WTC11 (cell line): ENCODE measurements at regions not wholly inside any gene's neighbourhood (a gene's known extent, or its start where the extent isn't known, plus 50 kb on each side); places are given as distances from the start of the nearest gene placed in this dataset.

Experiments
- ATAC-seq: fragments of 200-7000 bp; cut with Tn5 transposase; 2 replicates; pipeline ENCODE4 v1.10.0; 2021; ENCODE audit warnings: mild to moderate bottlenecking, moderate library complexity
- CTCF ChIA-PET: fragments of 300-600 bp; sonication (Branson Sonifier 250); formaldehyde crosslinking; loops from one replicate; lab custom pipeline; 2021; ENCODE audit warnings: antibody characterized with exemption; lab: Charles Lee
- POLR2A ChIA-PET: fragments of 350-600 bp; sonication (Branson Sonifier 250); formaldehyde crosslinking; loops from one replicate; lab custom pipeline; 2021; ENCODE audit warnings: antibody characterized with exemption; lab: Charles Lee
- DNase-seq: peaks from one replicate; pipeline ENCODE4 v3.0.0; 2021; ENCODE audit warnings: low spot score
- H3K27ac Mint-ChIP-seq: 2 replicates; pipeline ENCODE4 v1.8.0; 2021; ENCODE audit warnings: mixed read lengths
- H3K27me3 Mint-ChIP-seq: 2 replicates; pipeline ENCODE4 v1.8.0; 2021; ENCODE audit warnings: low read depth, mild to moderate bottlenecking, moderate library complexity, mixed read lengths
- H3K36me3 Mint-ChIP-seq: 2 replicates; pipeline ENCODE4 v1.8.0; 2021; ENCODE audit warnings: mixed read lengths
- H3K4me1 Mint-ChIP-seq: 2 replicates; pipeline ENCODE4 v1.8.0; 2022; ENCODE audit warnings: mixed read lengths
- H3K4me3 Mint-ChIP-seq: 2 replicates; pipeline ENCODE4 v1.8.0; 2021; ENCODE audit warnings: mild to moderate bottlenecking, moderate library complexity, mixed read lengths
- H3K9me3 Mint-ChIP-seq: 2 replicates; pipeline ENCODE4 v1.8.0; 2021; ENCODE audit warnings: mixed read lengths
- AR ChIP-seq: fragments of 250-450 bp; sonication (Bioruptor Pico); IDR thresholded peaks from 2 replicates; pipeline ENCODE4 v1.9.0; 2021; ENCODE audit warnings: mild to moderate bottlenecking
- E2F4 ChIP-seq: sonication (generic); formaldehyde crosslinking; IDR thresholded peaks from 2 replicates; pipeline ENCODE4 v1.8.1; 2022; ENCODE audit warnings: low read depth, mild to moderate bottlenecking, moderate library complexity, missing genetic modification reagents, borderline replicate concordance
- E2F5 ChIP-seq: sonication (generic); formaldehyde crosslinking; IDR thresholded peaks from 2 replicates; pipeline ENCODE4 v1.8.1; 2022; ENCODE audit warnings: mild to moderate bottlenecking, moderate library complexity, missing genetic modification reagents
- FOXP1 ChIP-seq: sonication (generic); formaldehyde crosslinking; IDR thresholded peaks from 2 replicates; pipeline ENCODE4 v1.8.0; 2022; ENCODE audit warnings: missing genetic modification reagents, mild to moderate bottlenecking, moderate library complexity, borderline replicate concordance
- GABPB1 ChIP-seq: sonication (generic); formaldehyde crosslinking; IDR thresholded peaks from 2 replicates; pipeline ENCODE4 v1.8.1; 2023; ENCODE audit warnings: mild to moderate bottlenecking, missing genetic modification reagents
- IRF2 ChIP-seq: sonication (generic); formaldehyde crosslinking; IDR thresholded peaks from 2 replicates; pipeline ENCODE4 v1.8.0; 2022; ENCODE audit warnings: low read depth, missing genetic modification reagents, borderline replicate concordance
- MAX ChIP-seq: sonication (generic); formaldehyde crosslinking; IDR thresholded peaks from 2 replicates; pipeline ENCODE4 v1.8.0; 2022; ENCODE audit warnings: mild to moderate bottlenecking, missing genetic modification reagents
- NR3C1 ChIP-seq: sonication (generic); formaldehyde crosslinking; conservative IDR thresholded peaks from 2 replicates; pipeline ENCODE4 v1.8.1; 2023; ENCODE audit warnings: low read depth, mild to moderate bottlenecking, missing genetic modification reagents
- SMAD4 ChIP-seq: sonication (generic); formaldehyde crosslinking; IDR thresholded peaks from 2 replicates; pipeline ENCODE4 v1.8.0; 2022; ENCODE audit warnings: mild to moderate bottlenecking, missing genetic modification reagents
- SOX15 ChIP-seq: fragments of 250-450 bp; sonication (Bioruptor Pico); IDR thresholded peaks from 2 replicates; pipeline ENCODE4 v1.9.0; 2021; ENCODE audit warnings: mild to moderate bottlenecking
- ZBTB21 ChIP-seq: sonication (generic); formaldehyde crosslinking; IDR thresholded peaks from 2 replicates; pipeline ENCODE4 v1.8.1; 2023; ENCODE audit warnings: mild to moderate bottlenecking, missing genetic modification reagents, borderline replicate concordance
- ZNF263 ChIP-seq: sonication (generic); formaldehyde crosslinking; IDR thresholded peaks from 2 replicates; pipeline ENCODE4 v1.8.1; 2022; ENCODE audit warnings: low read depth, mild to moderate bottlenecking, moderate library complexity, missing genetic modification reagents
- ZNF423 ChIP-seq: fragments of 250-450 bp; sonication (Bioruptor Pico); IDR thresholded peaks from 2 replicates; pipeline ENCODE4 v2.1.2; 2022; ENCODE audit warnings: mild to moderate bottlenecking, moderate library complexity
- TF ChIP-seq, protein P1 (sequence below): sonication (generic); formaldehyde crosslinking; IDR thresholded peaks from 2 replicates; pipeline ENCODE4 v1.8.1; 2023; ENCODE audit warnings: mild to moderate bottlenecking, missing genetic modification reagents, moderate library complexity
- TF ChIP-seq, protein P2 (sequence below): sonication (generic); formaldehyde crosslinking; conservative IDR thresholded peaks from 2 replicates; pipeline ENCODE4 v1.8.1; 2022; ENCODE audit warnings: mild to moderate bottlenecking, missing genetic modification reagents
- TF ChIP-seq, protein P3 (sequence below): sonication (generic); formaldehyde crosslinking; IDR thresholded peaks from 2 replicates; pipeline ENCODE4 v1.8.1; 2023; ENCODE audit warnings: mild to moderate bottlenecking, missing genetic modification reagents
- TF ChIP-seq, protein P4 (sequence below): fragments of 250-450 bp; sonication (Bioruptor Pico); IDR thresholded peaks from 2 replicates; pipeline ENCODE4 v1.8.0; 2021; ENCODE audit warnings: mild to moderate bottlenecking
- TF ChIP-seq, protein P5 (sequence below): sonication (generic); formaldehyde crosslinking; IDR thresholded peaks from 2 replicates; pipeline ENCODE4 v1.8.0; 2022; ENCODE audit warnings: mild to moderate bottlenecking, missing genetic modification reagents
- TF ChIP-seq, protein P6 (sequence below): sonication (generic); formaldehyde crosslinking; IDR thresholded peaks from 2 replicates; pipeline ENCODE4 v1.8.1; 2023; ENCODE audit warnings: mild to moderate bottlenecking, moderate library complexity, missing genetic modification reagents
- TF ChIP-seq, protein P7 (sequence below): sonication (generic); formaldehyde crosslinking; conservative IDR thresholded peaks from 2 replicates; pipeline ENCODE4 v1.8.1; 2023; ENCODE audit warnings: mild to moderate bottlenecking, low read depth, missing genetic modification reagents, moderate library complexity

- TF ChIP-seq, protein P1, sequence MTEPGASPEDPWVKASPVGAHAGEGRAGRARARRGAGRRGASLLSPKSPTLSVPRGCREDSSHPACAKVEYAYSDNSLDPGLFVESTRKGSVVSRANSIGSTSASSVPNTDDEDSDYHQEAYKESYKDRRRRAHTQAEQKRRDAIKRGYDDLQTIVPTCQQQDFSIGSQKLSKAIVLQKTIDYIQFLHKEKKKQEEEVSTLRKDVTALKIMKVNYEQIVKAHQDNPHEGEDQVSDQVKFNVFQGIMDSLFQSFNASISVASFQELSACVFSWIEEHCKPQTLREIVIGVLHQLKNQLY = no peak
- TF ChIP-seq SMAD4 (no peak), NR3C1 (CRISPR knock-in tag) (no peak), E2F5 (CRISPR knock-in tag) (no peak), AR (CRISPR knock-in tag) (no peak), FOXP1 (CRISPR knock-in tag) (no peak), IRF2 (CRISPR knock-in tag) (no peak)
- TF ChIP-seq, protein P2, sequence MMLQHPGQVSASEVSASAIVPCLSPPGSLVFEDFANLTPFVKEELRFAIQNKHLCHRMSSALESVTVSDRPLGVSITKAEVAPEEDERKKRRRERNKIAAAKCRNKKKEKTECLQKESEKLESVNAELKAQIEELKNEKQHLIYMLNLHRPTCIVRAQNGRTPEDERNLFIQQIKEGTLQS (CRISPR knock-in tag) = no peak
These were observed 241.6 kb upstream of the GPR26 start (continued) for GRCh38 chr10:123424537-123424936.

GRCh38 chr10:123425680-123426079 is 240.5 kb upstream of the GPR26 start:
- Mint-ChIP-seq H3K27ac (no peak overlapping the region), H3K9me3 (peaks cover 12% of the 10 kb centered on the region), H3K4me3 (no peak overlapping the region), H3K27me3 (no peaks in the 10 kb centered on the region; the same call in 1 of the 2 replicates), H3K4me1 (peaks cover 35% of the 10 kb centered on the region), H3K36me3 (no peaks in the 10 kb centered on the region)
- DNase-seq (no peak), ATAC-seq (no peak)
- CTCF ChIA-PET = interaction anchor here (0.7 to 3.3 kb wide), 2 partner anchors 147 to 443 kb away, joined by 4 to 8 read pairs; no protein-coding TSS in a partner anchor
- POLR2A ChIA-PET = interaction anchor here (0.6 kb wide), 1 partner anchor 312 kb away, joined by 6 read pairs; no protein-coding TSS in a partner anchor
- TF ChIP-seq SOX15 (CRISPR knock-in tag) (no peak), MAX (CRISPR knock-in tag) (no peak), E2F4 (CRISPR knock-in tag) (no peak), ZNF423 (CRISPR knock-in tag) (no peak), ZNF263 (CRISPR knock-in tag) (no peak), GABPB1 (no peak), NR3C1 (CRISPR knock-in tag) (no peak), ZBTB21 (CRISPR knock-in tag) (no peak)
- TF ChIP-seq, protein P3, sequence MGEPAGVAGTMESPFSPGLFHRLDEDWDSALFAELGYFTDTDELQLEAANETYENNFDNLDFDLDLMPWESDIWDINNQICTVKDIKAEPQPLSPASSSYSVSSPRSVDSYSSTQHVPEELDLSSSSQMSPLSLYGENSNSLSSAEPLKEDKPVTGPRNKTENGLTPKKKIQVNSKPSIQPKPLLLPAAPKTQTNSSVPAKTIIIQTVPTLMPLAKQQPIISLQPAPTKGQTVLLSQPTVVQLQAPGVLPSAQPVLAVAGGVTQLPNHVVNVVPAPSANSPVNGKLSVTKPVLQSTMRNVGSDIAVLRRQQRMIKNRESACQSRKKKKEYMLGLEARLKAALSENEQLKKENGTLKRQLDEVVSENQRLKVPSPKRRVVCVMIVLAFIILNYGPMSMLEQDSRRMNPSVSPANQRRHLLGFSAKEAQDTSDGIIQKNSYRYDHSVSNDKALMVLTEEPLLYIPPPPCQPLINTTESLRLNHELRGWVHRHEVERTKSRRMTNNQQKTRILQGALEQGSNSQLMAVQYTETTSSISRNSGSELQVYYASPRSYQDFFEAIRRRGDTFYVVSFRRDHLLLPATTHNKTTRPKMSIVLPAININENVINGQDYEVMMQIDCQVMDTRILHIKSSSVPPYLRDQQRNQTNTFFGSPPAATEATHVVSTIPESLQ (CRISPR knock-in tag) = no peak
- TF ChIP-seq, protein P4, sequence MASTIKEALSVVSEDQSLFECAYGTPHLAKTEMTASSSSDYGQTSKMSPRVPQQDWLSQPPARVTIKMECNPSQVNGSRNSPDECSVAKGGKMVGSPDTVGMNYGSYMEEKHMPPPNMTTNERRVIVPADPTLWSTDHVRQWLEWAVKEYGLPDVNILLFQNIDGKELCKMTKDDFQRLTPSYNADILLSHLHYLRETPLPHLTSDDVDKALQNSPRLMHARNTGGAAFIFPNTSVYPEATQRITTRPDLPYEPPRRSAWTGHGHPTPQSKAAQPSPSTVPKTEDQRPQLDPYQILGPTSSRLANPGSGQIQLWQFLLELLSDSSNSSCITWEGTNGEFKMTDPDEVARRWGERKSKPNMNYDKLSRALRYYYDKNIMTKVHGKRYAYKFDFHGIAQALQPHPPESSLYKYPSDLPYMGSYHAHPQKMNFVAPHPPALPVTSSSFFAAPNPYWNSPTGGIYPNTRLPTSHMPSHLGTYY (CRISPR knock-in tag) = no peak
- TF ChIP-seq, protein P5, sequence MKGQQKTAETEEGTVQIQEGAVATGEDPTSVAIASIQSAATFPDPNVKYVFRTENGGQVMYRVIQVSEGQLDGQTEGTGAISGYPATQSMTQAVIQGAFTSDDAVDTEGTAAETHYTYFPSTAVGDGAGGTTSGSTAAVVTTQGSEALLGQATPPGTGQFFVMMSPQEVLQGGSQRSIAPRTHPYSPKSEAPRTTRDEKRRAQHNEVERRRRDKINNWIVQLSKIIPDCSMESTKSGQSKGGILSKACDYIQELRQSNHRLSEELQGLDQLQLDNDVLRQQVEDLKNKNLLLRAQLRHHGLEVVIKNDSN (CRISPR knock-in tag) = no peak
- TF ChIP-seq, protein P6, sequence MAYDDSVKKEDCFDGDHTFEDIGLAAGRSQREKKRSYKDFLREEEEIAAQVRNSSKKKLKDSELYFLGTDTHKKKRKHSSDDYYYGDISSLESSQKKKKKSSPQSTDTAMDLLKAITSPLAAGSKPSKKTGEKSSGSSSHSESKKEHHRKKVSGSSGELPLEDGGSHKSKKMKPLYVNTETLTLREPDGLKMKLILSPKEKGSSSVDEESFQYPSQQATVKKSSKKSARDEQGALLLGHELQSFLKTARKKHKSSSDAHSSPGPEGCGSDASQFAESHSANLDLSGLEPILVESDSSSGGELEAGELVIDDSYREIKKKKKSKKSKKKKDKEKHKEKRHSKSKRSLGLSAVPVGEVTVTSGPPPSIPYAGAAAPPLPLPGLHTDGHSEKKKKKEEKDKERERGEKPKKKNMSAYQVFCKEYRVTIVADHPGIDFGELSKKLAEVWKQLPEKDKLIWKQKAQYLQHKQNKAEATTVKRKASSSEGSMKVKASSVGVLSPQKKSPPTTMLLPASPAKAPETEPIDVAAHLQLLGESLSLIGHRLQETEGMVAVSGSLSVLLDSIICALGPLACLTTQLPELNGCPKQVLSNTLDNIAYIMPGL (CRISPR knock-in tag) = no peak
- TF ChIP-seq, protein P7, sequence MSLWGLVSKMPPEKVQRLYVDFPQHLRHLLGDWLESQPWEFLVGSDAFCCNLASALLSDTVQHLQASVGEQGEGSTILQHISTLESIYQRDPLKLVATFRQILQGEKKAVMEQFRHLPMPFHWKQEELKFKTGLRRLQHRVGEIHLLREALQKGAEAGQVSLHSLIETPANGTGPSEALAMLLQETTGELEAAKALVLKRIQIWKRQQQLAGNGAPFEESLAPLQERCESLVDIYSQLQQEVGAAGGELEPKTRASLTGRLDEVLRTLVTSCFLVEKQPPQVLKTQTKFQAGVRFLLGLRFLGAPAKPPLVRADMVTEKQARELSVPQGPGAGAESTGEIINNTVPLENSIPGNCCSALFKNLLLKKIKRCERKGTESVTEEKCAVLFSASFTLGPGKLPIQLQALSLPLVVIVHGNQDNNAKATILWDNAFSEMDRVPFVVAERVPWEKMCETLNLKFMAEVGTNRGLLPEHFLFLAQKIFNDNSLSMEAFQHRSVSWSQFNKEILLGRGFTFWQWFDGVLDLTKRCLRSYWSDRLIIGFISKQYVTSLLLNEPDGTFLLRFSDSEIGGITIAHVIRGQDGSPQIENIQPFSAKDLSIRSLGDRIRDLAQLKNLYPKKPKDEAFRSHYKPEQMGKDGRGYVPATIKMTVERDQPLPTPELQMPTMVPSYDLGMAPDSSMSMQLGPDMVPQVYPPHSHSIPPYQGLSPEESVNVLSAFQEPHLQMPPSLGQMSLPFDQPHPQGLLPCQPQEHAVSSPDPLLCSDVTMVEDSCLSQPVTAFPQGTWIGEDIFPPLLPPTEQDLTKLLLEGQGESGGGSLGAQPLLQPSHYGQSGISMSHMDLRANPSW = no peak
